GM23338 (cell line): ENCODE measurements at regions not wholly inside any gene's neighbourhood (a gene's known extent, or its start where the extent isn't known, plus 50 kb on each side); places are given as distances from the start of the nearest gene placed in this dataset.

Source experiments
- ATAC-seq: fragments of 200-7000 bp; cut with Tn5 transposase; 3 replicates; pipeline ENCODE4 v1.9.1; 2020
- DNase-seq: peaks from one replicate; pipeline ENCODE4 v3.0.0-alpha.2; 2015; ENCODE audit warnings: low spot score
- H2AFZ ChIP-seq: fragments of 200-600 bp; sonication (generic); 2 replicates; pipeline ENCODE4 v1.8.0; 2016; ENCODE audit warnings: antibody characterized with exemption, mild to moderate bottlenecking, moderate library complexity
- H3F3A ChIP-seq: fragments of 200-600 bp; sonication (generic); replicated peaks from 2 replicates; pipeline ENCODE4 v1.8.0; 2017; ENCODE audit warnings: antibody characterized with exemption, mixed run types, low read depth
- H3K27ac ChIP-seq: fragments of 200-600 bp; sonication (generic); 2 replicates; pipeline ENCODE4 v1.6.1; 2016; ENCODE audit warnings: low read depth
- H3K27me3 ChIP-seq: fragments of 200-600 bp; sonication (generic); 2 replicates; pipeline ENCODE4 v1.8.0; 2016; ENCODE audit warnings: mild to moderate bottlenecking, mixed run types, moderate library complexity; ENCODE audit not compliant: insufficient read depth
- H3K36me3 ChIP-seq: fragments of 200-600 bp; sonication (generic); 2 replicates; pipeline ENCODE4 v1.8.0; 2016; ENCODE audit warnings: mild to moderate bottlenecking; ENCODE audit not compliant: insufficient read depth
- H3K4me1 ChIP-seq: fragments of 200-600 bp; sonication (generic); 2 replicates; pipeline ENCODE4 v1.8.0; 2016; ENCODE audit warnings: mild to moderate bottlenecking, moderate library complexity; ENCODE audit not compliant: insufficient read depth
- H3K4me2 ChIP-seq: fragments of 200-600 bp; sonication (generic); 2 replicates; pipeline ENCODE4 v1.7.1; 2017; ENCODE audit warnings: mixed run types
- H3K4me3 ChIP-seq: fragments of 200-600 bp; sonication (generic); 2 replicates; pipeline ENCODE4 v1.6.1; 2016; ENCODE audit warnings: mixed run types
- H3K79me2 ChIP-seq: fragments of 200-600 bp; sonication (generic); replicated peaks from 2 replicates; pipeline ENCODE4 v1.8.0; 2017; ENCODE audit warnings: mild to moderate bottlenecking; ENCODE audit not compliant: insufficient read depth
- H3K9me2 ChIP-seq: fragments of 200-600 bp; sonication (generic); 2 replicates; pipeline ENCODE4 v1.8.0; 2017; ENCODE audit not compliant: insufficient read depth
- H4K20me1 ChIP-seq: fragments of 200-600 bp; sonication (generic); replicated peaks from 2 replicates; pipeline ENCODE4 v1.8.0; 2017; ENCODE audit warnings: mild to moderate bottlenecking; ENCODE audit not compliant: insufficient read depth
- H3K27ac Mint-ChIP-seq: 2 replicates; pipeline ENCODE4 v1.8.0; 2020; ENCODE audit warnings: inconsistent platforms, mild to moderate bottlenecking, moderate library complexity, mixed read lengths
- H3K27me3 Mint-ChIP-seq: 3 replicates; pipeline ENCODE4 v1.8.0; 2022; ENCODE audit warnings: low read depth, mild to moderate bottlenecking, moderate library complexity, mixed read lengths, inconsistent platforms; ENCODE audit not compliant: insufficient read depth, poor library complexity
- H3K36me3 Mint-ChIP-seq: 3 replicates; pipeline ENCODE4 v1.8.0; 2021; ENCODE audit warnings: low read depth, mild to moderate bottlenecking, inconsistent platforms, moderate library complexity, mixed read lengths
- H3K4me1 Mint-ChIP-seq: 3 replicates; pipeline ENCODE4 v1.8.0; 2020; ENCODE audit warnings: mild to moderate bottlenecking, inconsistent platforms, mixed read lengths
- H3K4me3 Mint-ChIP-seq: 3 replicates; pipeline ENCODE4 v1.8.0; 2021; ENCODE audit warnings: moderate library complexity, mild to moderate bottlenecking, inconsistent platforms, mixed read lengths
- H3K9me3 Mint-ChIP-seq: 3 replicates; pipeline ENCODE4 v1.8.0; 2020; ENCODE audit warnings: moderate library complexity, mild to moderate bottlenecking, inconsistent platforms, mixed read lengths
- CREB1 ChIP-seq: fragments of 250-450 bp; sonication (Bioruptor Pico); IDR thresholded peaks from 2 replicates; pipeline ENCODE4 v1.5.0; 2020; ENCODE audit warnings: low read depth, mild to moderate bottlenecking, moderate library complexity
- ETS1 ChIP-seq: IDR thresholded peaks from 2 replicates; pipeline ENCODE4 v1.6.1; 2016; ENCODE audit warnings: antibody characterized with exemption
- EZH2 ChIP-seq: fragments of 200-600 bp; sonication (generic); IDR thresholded peaks from one replicate; pipeline ENCODE4 v1.8.0; 2017; ENCODE audit warnings: antibody characterized with exemption, mild to moderate bottlenecking, low read depth; ENCODE audit not compliant: unreplicated experiment
- EZH2phosphoT487 ChIP-seq: fragments of 200-600 bp; sonication (generic); IDR thresholded peaks from one replicate; pipeline ENCODE4 v1.8.1; 2018; ENCODE audit warnings: antibody characterized with exemption; ENCODE audit not compliant: unreplicated experiment
- JUNB ChIP-seq: IDR thresholded peaks from one replicate; pipeline ENCODE4 v1.6.1; 2016; ENCODE audit warnings: antibody characterized with exemption; ENCODE audit not compliant: unreplicated experiment
- NANOG ChIP-seq: IDR thresholded peaks from 2 replicates; pipeline ENCODE4 v1.6.1; 2016; ENCODE audit warnings: antibody characterized with exemption, borderline replicate concordance
- POLR2AphosphoS5 ChIP-seq: IDR thresholded peaks from 2 replicates; pipeline ENCODE4 v1.6.1; 2016; ENCODE audit warnings: antibody characterized with exemption, low read depth
- STAT1 ChIP-seq: IDR thresholded peaks from one replicate; pipeline ENCODE4 v1.6.1; 2016; ENCODE audit warnings: antibody characterized with exemption; ENCODE audit not compliant: unreplicated experiment
- ZNF114 ChIP-seq: fragments of 250-450 bp; sonication (Bioruptor Pico); IDR thresholded peaks from 2 replicates; pipeline ENCODE4 v1.5.0; 2020; ENCODE audit warnings: mild to moderate bottlenecking, moderate library complexity
- ZNF331 ChIP-seq: fragments of 250-450 bp; sonication (Bioruptor Pico); IDR thresholded peaks from 2 replicates; pipeline ENCODE4 v1.5.0; 2020; ENCODE audit warnings: low read depth, mild to moderate bottlenecking, moderate library complexity
- ZNF462 ChIP-seq: fragments of 250-450 bp; sonication (Bioruptor Pico); IDR thresholded peaks from 2 replicates; pipeline ENCODE4 v1.5.0; 2020; ENCODE audit warnings: mild to moderate bottlenecking, moderate library complexity
- TF ChIP-seq, protein P1 (sequence below): IDR thresholded peaks from one replicate; pipeline ENCODE4 v1.6.1; 2018; ENCODE audit warnings: antibody characterized with exemption; ENCODE audit not compliant: unreplicated experiment
- TF ChIP-seq, protein P2 (sequence below), 2 experiments: fragments of 200-600 bp in 1 of 2; sonication (generic) in 1 of 2; conservative IDR thresholded peaks; 2 replicates each; pipeline versions ENCODE4 v1.5.1 to v1.6.1; 2016 to 2017; ENCODE audit warnings: antibody characterized with exemption in 2 of 2, low read depth in 2 of 2, mild to moderate bottlenecking in 2 of 2, moderate library complexity in 1 of 2

DNA sequence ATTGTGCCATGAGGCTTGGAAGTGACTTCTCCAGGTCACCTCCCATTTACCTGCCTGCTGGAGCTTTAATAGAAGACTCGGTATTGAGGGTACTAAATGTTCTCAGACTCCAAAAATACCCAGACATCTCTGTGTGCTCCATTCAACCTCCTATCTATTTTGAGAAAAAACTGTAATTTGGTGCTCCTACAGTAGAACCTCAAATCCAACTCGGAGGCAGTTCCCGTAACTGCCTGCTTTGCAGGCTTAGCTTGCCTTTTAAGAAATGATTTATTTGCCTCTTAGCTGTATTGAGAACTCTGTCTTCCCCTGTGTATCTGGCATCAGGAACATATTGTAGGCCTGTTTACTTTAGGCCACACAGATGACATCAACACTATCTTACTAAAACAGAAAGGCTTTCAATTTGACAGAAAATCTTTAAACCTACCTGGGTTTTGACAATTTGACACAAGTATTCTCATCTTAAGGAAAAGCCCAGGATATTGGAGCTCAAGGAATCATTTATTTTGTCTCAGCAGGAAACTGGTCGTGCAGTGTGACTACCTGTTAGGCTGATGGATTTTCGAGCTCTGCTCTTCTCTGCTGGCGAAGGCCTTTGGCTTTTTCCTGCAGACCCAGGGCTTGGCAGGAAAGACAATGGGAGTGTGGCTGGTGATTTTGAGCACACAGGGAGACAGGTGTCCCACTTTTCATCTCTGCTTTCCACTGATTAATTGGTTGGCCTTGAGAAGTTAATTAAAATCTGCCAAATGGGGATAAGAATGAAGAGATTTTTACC is 314.8 kb downstream of the SNAPC1 start:
- no peak overlapping the region for H2AFZ ChIP-seq
- no peaks in the 10 kb centered on the region for H3F3A ChIP-seq
- Mint-ChIP-seq H3K27ac (no peak overlapping the region), H3K9me3 (no peaks in the 10 kb centered on the region), H3K4me1 (no peaks in the 10 kb centered on the region; the same call in 2 of the 3 replicates), H3K36me3 (no peaks in the 10 kb centered on the region), H3K4me3 (no peak overlapping the region), H3K27me3 (no peaks in the 10 kb centered on the region)
- H3K9me2 ChIP-seq, result no peaks in the 10 kb centered on the region
- H3K27me3 ChIP-seq, result no peaks in the 10 kb centered on the region
- no peaks in the 10 kb centered on the region for H4K20me1 ChIP-seq
- no peaks in the 10 kb centered on the region for H3K36me3 ChIP-seq
- no peak overlapping the region for H3K27ac ChIP-seq
- ATAC-seq (no peak), DNase-seq (no peak)
- H3K4me1 ChIP-seq, result no peaks in the 10 kb centered on the region
- TF ChIP-seq EZH2 (no peak), JUNB (no peak), STAT1 (no peak), ZNF331 (CRISPR knock-in tag) (no peak), CREB1 (CRISPR knock-in tag) (no peak), NANOG (no peak), ETS1 (no peak), EZH2phosphoT487 (no peak), ZNF462 (CRISPR knock-in tag) (no peak), POLR2AphosphoS5 (no peak), ZNF114 (CRISPR knock-in tag) (no peak)
- TF ChIP-seq, protein P1, sequence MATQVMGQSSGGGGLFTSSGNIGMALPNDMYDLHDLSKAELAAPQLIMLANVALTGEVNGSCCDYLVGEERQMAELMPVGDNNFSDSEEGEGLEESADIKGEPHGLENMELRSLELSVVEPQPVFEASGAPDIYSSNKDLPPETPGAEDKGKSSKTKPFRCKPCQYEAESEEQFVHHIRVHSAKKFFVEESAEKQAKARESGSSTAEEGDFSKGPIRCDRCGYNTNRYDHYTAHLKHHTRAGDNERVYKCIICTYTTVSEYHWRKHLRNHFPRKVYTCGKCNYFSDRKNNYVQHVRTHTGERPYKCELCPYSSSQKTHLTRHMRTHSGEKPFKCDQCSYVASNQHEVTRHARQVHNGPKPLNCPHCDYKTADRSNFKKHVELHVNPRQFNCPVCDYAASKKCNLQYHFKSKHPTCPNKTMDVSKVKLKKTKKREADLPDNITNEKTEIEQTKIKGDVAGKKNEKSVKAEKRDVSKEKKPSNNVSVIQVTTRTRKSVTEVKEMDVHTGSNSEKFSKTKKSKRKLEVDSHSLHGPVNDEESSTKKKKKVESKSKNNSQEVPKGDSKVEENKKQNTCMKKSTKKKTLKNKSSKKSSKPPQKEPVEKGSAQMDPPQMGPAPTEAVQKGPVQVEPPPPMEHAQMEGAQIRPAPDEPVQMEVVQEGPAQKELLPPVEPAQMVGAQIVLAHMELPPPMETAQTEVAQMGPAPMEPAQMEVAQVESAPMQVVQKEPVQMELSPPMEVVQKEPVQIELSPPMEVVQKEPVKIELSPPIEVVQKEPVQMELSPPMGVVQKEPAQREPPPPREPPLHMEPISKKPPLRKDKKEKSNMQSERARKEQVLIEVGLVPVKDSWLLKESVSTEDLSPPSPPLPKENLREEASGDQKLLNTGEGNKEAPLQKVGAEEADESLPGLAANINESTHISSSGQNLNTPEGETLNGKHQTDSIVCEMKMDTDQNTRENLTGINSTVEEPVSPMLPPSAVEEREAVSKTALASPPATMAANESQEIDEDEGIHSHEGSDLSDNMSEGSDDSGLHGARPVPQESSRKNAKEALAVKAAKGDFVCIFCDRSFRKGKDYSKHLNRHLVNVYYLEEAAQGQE, result no peak
- TF ChIP-seq, protein P2, sequence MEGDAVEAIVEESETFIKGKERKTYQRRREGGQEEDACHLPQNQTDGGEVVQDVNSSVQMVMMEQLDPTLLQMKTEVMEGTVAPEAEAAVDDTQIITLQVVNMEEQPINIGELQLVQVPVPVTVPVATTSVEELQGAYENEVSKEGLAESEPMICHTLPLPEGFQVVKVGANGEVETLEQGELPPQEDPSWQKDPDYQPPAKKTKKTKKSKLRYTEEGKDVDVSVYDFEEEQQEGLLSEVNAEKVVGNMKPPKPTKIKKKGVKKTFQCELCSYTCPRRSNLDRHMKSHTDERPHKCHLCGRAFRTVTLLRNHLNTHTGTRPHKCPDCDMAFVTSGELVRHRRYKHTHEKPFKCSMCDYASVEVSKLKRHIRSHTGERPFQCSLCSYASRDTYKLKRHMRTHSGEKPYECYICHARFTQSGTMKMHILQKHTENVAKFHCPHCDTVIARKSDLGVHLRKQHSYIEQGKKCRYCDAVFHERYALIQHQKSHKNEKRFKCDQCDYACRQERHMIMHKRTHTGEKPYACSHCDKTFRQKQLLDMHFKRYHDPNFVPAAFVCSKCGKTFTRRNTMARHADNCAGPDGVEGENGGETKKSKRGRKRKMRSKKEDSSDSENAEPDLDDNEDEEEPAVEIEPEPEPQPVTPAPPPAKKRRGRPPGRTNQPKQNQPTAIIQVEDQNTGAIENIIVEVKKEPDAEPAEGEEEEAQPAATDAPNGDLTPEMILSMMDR (conservative IDR thresholded peaks at IDR 0.05; ENCODE audit: low read depth in 2 of 2), result no peak
- no peak overlapping the region for H3K4me3 ChIP-seq
- H3K4me2 ChIP-seq, result no peak overlapping the region
- no peaks in the 10 kb centered on the region for H3K79me2 ChIP-seq
